T-cell (primary cell): ENCODE measurements at regions not wholly inside any gene's neighbourhood (a gene's known extent, or its start where the extent isn't known, plus 50 kb on each side); places are given as distances from the start of the nearest gene placed in this dataset.

ENCODE experiments used
- ATAC-seq, 4 experiments: fragments of 200-7000 bp in 3 of 4; fragments of 150-1000 bp in 1 of 4; cut with Tn5 transposase; replicated peaks in 1 of 4; 1 replicate in 3 of 4; 2 replicates in 1 of 4; pipeline ENCODE4 v1.10.0; 2021; ENCODE audit warnings: moderate library complexity in 3 of 4, mild to moderate bottlenecking in 2 of 4, moderate number of reproducible peaks in 1 of 4
- CTCF ChIA-PET, 2 donors: fragments of 300-600 bp; sonication (Branson Sonifier 250); formaldehyde crosslinking; loops; one replicate each; lab custom pipeline; 2022; ENCODE audit warnings: antibody characterized with exemption in 2 of 2; lab: Charles Lee
- POLR2A ChIA-PET, 2 donors: fragments of 300-600 bp; sonication (Branson Sonifier 250); formaldehyde crosslinking; loops; one replicate each; lab custom pipeline; 2022; ENCODE audit warnings: antibody characterized with exemption in 2 of 2; lab: Charles Lee
- DNase-seq, 35 experiments: peaks; one replicate each; pipeline versions ENCODE4 v3.0.0 to v3.0.0-alpha.2; 2013 to 2023
- H3K27ac ChIP-seq: one replicate; pipeline ENCODE4 v1.5.1; 2013; ENCODE audit warnings: low read length
- H3K27me3 ChIP-seq, 2 experiments: replicated peaks in 1 of 2; 1 replicate in 1 of 2; 2 replicates in 1 of 2; pipeline versions ENCODE4 v1.6.1 to v1.7.0; 2013; ENCODE audit warnings: low read length in 1 of 2, mixed read lengths in 1 of 2; ENCODE audit not compliant: control insufficient read depth in 2 of 2, insufficient read depth in 2 of 2; ENCODE audit errors: extremely low read depth in 1 of 2
- H3K36me3 ChIP-seq, 2 donors: 1 replicate in 1 of 2; 2 replicates in 1 of 2; pipeline versions ENCODE4 v1.6.1 to v1.7.0; 2013; ENCODE audit warnings: low read length in 1 of 2; ENCODE audit not compliant: control insufficient read depth in 2 of 2, insufficient read depth in 1 of 2; ENCODE audit errors: extremely low read depth in 1 of 2
- H3K4me1 ChIP-seq, 2 experiments: 1 replicate in 1 of 2; 2 replicates in 1 of 2; pipeline versions ENCODE4 v1.6.1 to v1.7.0; 2013; ENCODE audit warnings: low read length in 2 of 2, mixed read lengths in 1 of 2; ENCODE audit not compliant: insufficient read depth in 2 of 2, control insufficient read depth in 1 of 2; ENCODE audit errors: extremely low read depth in 1 of 2
- H3K4me3 ChIP-seq, 2 donors: 1 replicate in 1 of 2; 2 replicates in 1 of 2; pipeline versions ENCODE4 v1.5.1 to v1.7.0; 2013; ENCODE audit warnings: mild to moderate bottlenecking in 2 of 2, low read length in 1 of 2, moderate library complexity in 1 of 2; ENCODE audit not compliant: control insufficient read depth in 1 of 2; ENCODE audit errors: extremely low read depth in 1 of 2
- H3K9me3 ChIP-seq: 2 replicates; pipeline ENCODE4 v1.7.0; 2013
- H3K27ac Mint-ChIP-seq, 2 donors: one replicate each; pipeline ENCODE4 v1.8.0; 2020 to 2021; ENCODE audit warnings: mild to moderate bottlenecking in 2 of 2, mixed read lengths in 2 of 2
- H3K27me3 Mint-ChIP-seq, 2 donors: one replicate each; pipeline ENCODE4 v1.8.0; 2021 to 2022; ENCODE audit warnings: mixed read lengths in 2 of 2
- H3K36me3 Mint-ChIP-seq: one replicate; pipeline ENCODE4 v1.8.0; 2021; ENCODE audit warnings: mixed read lengths
- H3K4me1 Mint-ChIP-seq, 3 donors: one replicate each; pipeline ENCODE4 v1.8.0; 2020 to 2022; ENCODE audit warnings: mixed read lengths in 3 of 3, mild to moderate bottlenecking in 1 of 3
- H3K4me3 Mint-ChIP-seq, 3 donors: one replicate each; pipeline ENCODE4 v1.8.0; 2020 to 2022; ENCODE audit warnings: mild to moderate bottlenecking in 3 of 3, mixed read lengths in 3 of 3, moderate library complexity in 3 of 3
- H3K9me3 Mint-ChIP-seq, 3 donors: one replicate each; pipeline ENCODE4 v1.8.0; 2020 to 2022; ENCODE audit warnings: mixed read lengths in 3 of 3
- WGBS: methylation state at CpG from one replicate; pipeline ENCODE4 v1.1.5; 2013; ENCODE audit warnings: missing lambda C conversion rate; ENCODE audit not compliant: insufficient coverage; 5-methylcytosine and 5-hydroxymethylcytosine counted together

GRCh38 chr11:26846227-26846626 lies 124.4 kb upstream of the SLC5A12 start:
- H3K4me3 ChIP-seq = no peak overlapping the region
- no peaks in the 10 kb centered on the region for H3K9me3 ChIP-seq
- no peaks in the 10 kb centered on the region for H3K27me3 Mint-ChIP-seq
- DNase-seq (no peak), ATAC-seq (no peak)
- no peaks in the 10 kb centered on the region for H3K36me3 Mint-ChIP-seq
- no peak overlapping the region for H3K4me3 Mint-ChIP-seq
- no CpG with 5 or more reads among the region's 2 CpGs for WGBS
- ChIA-PET POLR2A (no interaction called here), CTCF (interaction anchor here in 1 of 2 donors (0.5 kb wide), 1 partner anchor 702 kb away, joined by 3 read pairs; no protein-coding TSS in a partner anchor)
- no peaks in the 10 kb centered on the region for H3K4me1 ChIP-seq
- H3K27me3 ChIP-seq = no peaks in the 10 kb centered on the region
- H3K36me3 ChIP-seq = no peaks in the 10 kb centered on the region
- H3K4me1 Mint-ChIP-seq = no peaks in the 10 kb centered on the region
- no peak overlapping the region for H3K27ac Mint-ChIP-seq
- peaks cover 12 to 18% (median 16%) of the 10 kb centered on the region in 3 donors for H3K9me3 Mint-ChIP-seq
- H3K27ac ChIP-seq = no peak overlapping the region

- no peaks in the 10 kb centered on the region for H3K4me1 Mint-ChIP-seq
- Histone ChIP-seq H3K4me1 (no peaks in the 10 kb centered on the region), H3K36me3 (no peaks in the 10 kb centered on the region), H3K27ac (no peak overlapping the region), H3K9me3 (no peaks in the 10 kb centered on the region), H3K4me3 (no peak overlapping the region), H3K27me3 (no peaks in the 10 kb centered on the region)
- no peaks in the 10 kb centered on the region for H3K36me3 Mint-ChIP-seq
- H3K27me3 Mint-ChIP-seq = no peaks in the 10 kb centered on the region
- CTCF ChIA-PET = no interaction called here
- no peak overlapping the region for H3K4me3 Mint-ChIP-seq
- 70% methylated on average over 3 of the region's 3 CpGs for WGBS
- DNase-seq = no peak
- POLR2A ChIA-PET = no interaction called here
- ATAC-seq = no peak
- H3K27ac Mint-ChIP-seq = no peak overlapping the region
- H3K9me3 Mint-ChIP-seq = peaks cover 9 to 18% (median 15%) of the 10 kb centered on the region in 3 donors
Measured at GRCh38 chr11:26847459-26847858, 125.6 kb upstream of the SLC5A12 start.

GRCh38 chr11:26847977-26848376 lies 126.1 kb upstream of the SLC5A12 start:
- no peak overlapping the region for H3K27ac ChIP-seq
- H3K4me3 Mint-ChIP-seq = no peak overlapping the region
- peaks cover under 1% of the 10 kb centered on the region for H3K9me3 ChIP-seq
- no peaks in the 10 kb centered on the region for H3K4me1 Mint-ChIP-seq
- H3K36me3 Mint-ChIP-seq = no peaks in the 10 kb centered on the region
- no peaks in the 10 kb centered on the region for H3K27me3 Mint-ChIP-seq
- no peaks in the 10 kb centered on the region for H3K27me3 ChIP-seq
- no peaks in the 10 kb centered on the region for H3K36me3 ChIP-seq
- H3K27ac Mint-ChIP-seq = no peak overlapping the region
- no CpG with 5 or more reads among the region's 1 CpG for WGBS
- ATAC-seq (no peak), DNase-seq (no peak)
- CTCF ChIA-PET = no interaction called here
- POLR2A ChIA-PET = no interaction called here
- H3K4me3 ChIP-seq = no peak overlapping the region
- no peaks in the 10 kb centered on the region for H3K4me1 ChIP-seq
- peaks cover 9 to 20% (median 15%) of the 10 kb centered on the region in 3 donors for H3K9me3 Mint-ChIP-seq

GRCh38 chr11:26849036-26849435 lies 127.2 kb upstream of the SLC5A12 start:
- Mint-ChIP-seq H3K27ac (no peak overlapping the region), H3K4me1 (no peaks in the 10 kb centered on the region), H3K27me3 (no peaks in the 10 kb centered on the region), H3K4me3 (no peak overlapping the region), H3K36me3 (no peaks in the 10 kb centered on the region), H3K9me3 (peaks cover 9 to 15% (median 14%) of the 10 kb centered on the region in 3 donors)
- Histone ChIP-seq H3K27me3 (no peaks in the 10 kb centered on the region), H3K4me3 (no peak overlapping the region), H3K27ac (no peak overlapping the region), H3K9me3 (peaks cover 2% of the 10 kb centered on the region), H3K4me1 (no peaks in the 10 kb centered on the region), H3K36me3 (no peaks in the 10 kb centered on the region)
- WGBS = 72% methylated on average over 3 of the region's 5 CpGs
- DNase-seq = no peak
- ChIA-PET POLR2A (no interaction called here), CTCF (no interaction called here)
- ATAC-seq = no peak

GRCh38 chr11:26851291-26851690 lies 129.4 kb upstream of the SLC5A12 start:
- DNase-seq (no peak), ATAC-seq (no peak)
- 100% methylated on average over 1 of the region's 3 CpGs for WGBS
- Histone ChIP-seq H3K27ac (no peak overlapping the region), H3K4me3 (no peak overlapping the region), H3K27me3 (no peaks in the 10 kb centered on the region), H3K9me3 (peaks cover 2% of the 10 kb centered on the region), H3K4me1 (no peaks in the 10 kb centered on the region), H3K36me3 (no peaks in the 10 kb centered on the region)
- CTCF ChIA-PET = no interaction called here
- no peaks in the 10 kb centered on the region for H3K4me1 Mint-ChIP-seq
- POLR2A ChIA-PET = no interaction called here
- no peak overlapping the region for H3K4me3 Mint-ChIP-seq
- peaks cover 6 to 14% (median 12%) of the 10 kb centered on the region in 3 donors for H3K9me3 Mint-ChIP-seq
- H3K36me3 Mint-ChIP-seq = no peaks in the 10 kb centered on the region
- no peaks in the 10 kb centered on the region for H3K27me3 Mint-ChIP-seq
- no peak overlapping the region for H3K27ac Mint-ChIP-seq

GRCh38 chr11:26851696-26852095 lies 129.8 kb upstream of the SLC5A12 start:
- ChIA-PET POLR2A (no interaction called here), CTCF (no interaction called here)

GRCh38 chr11:26858098-26858497 lies 135.8 kb upstream of the FIBIN start:
- H3K4me1 Mint-ChIP-seq = no peaks in the 10 kb centered on the region
- POLR2A ChIA-PET = no interaction called here
- no peaks in the 10 kb centered on the region for H3K36me3 Mint-ChIP-seq
- H3K9me3 Mint-ChIP-seq = peaks cover 0 to 2% (median 0%) of the 10 kb centered on the region in 3 donors
- H3K9me3 ChIP-seq = peaks cover under 1% of the 10 kb centered on the region
- H3K4me3 Mint-ChIP-seq = no peak overlapping the region
- CTCF ChIA-PET = no interaction called here
- H3K4me1 ChIP-seq = no peaks in the 10 kb centered on the region
- H3K27me3 ChIP-seq = no peaks in the 10 kb centered on the region
- no peak for ATAC-seq
- H3K27ac Mint-ChIP-seq = no peak overlapping the region
- H3K4me3 ChIP-seq = no peak overlapping the region
- no peak for DNase-seq
- no peak overlapping the region for H3K27ac ChIP-seq
- H3K27me3 Mint-ChIP-seq = no peaks in the 10 kb centered on the region
- no peaks in the 10 kb centered on the region for H3K36me3 ChIP-seq

More at GRCh38 chr11:26851696-26852095, 129.8 kb upstream of the SLC5A12 start:
- Histone ChIP-seq H3K27me3 (no peaks in the 10 kb centered on the region), H3K27ac (no peak overlapping the region), H3K4me1 (no peaks in the 10 kb centered on the region), H3K9me3 (peaks cover 2% of the 10 kb centered on the region), H3K36me3 (no peaks in the 10 kb centered on the region), H3K4me3 (no peak overlapping the region)
- ATAC-seq = no peak
- Mint-ChIP-seq H3K27ac (no peak overlapping the region), H3K9me3 (peaks cover 4 to 14% (median 9%) of the 10 kb centered on the region in 3 donors), H3K36me3 (no peaks in the 10 kb centered on the region), H3K27me3 (no peaks in the 10 kb centered on the region), H3K4me3 (no peak overlapping the region), H3K4me1 (no peaks in the 10 kb centered on the region)
- WGBS = 84% methylated on average over 4 of the region's 4 CpGs
- no peak for DNase-seq
